H1 (cell line): ENCODE measurements at regions not wholly inside any gene's neighbourhood (a gene's known extent, or its start where the extent isn't known, plus 50 kb on each side); places are given as distances from the start of the nearest gene placed in this dataset.
A peak's percentile ranks its signal among the peaks of the same experiment; 100 is the strongest.

ENCODE experiments used
- CTCF ChIA-PET: fragments of 300-600 bp; sonication (Branson Sonifier 250); formaldehyde crosslinking; loops from one replicate; lab custom pipeline; 2021; ENCODE audit not compliant: partially characterized antibody; lab: Charles Lee
- POLR2A ChIA-PET: fragments of 300-600 bp; sonication (Branson Sonifier 250); formaldehyde crosslinking; loops from one replicate; lab custom pipeline; 2021; ENCODE audit warnings: inconsistent platforms; ENCODE audit not compliant: partially characterized antibody; lab: Charles Lee
- DNase-seq, 2 experiments: peaks; one replicate each; pipeline versions ENCODE4 v3.0.0 to v3.0.0-alpha.2; 2010 to 2022; ENCODE audit warnings: low spot score in 2 of 2, low read depth in 1 of 2, mixed read lengths in 1 of 2
- FAIRE-seq: peaks from 2 replicates; lab custom pipeline; 2011; peaks lifted over from hg19 to GRCh38; lab: Jason Lieb, UNC
- H2AFZ ChIP-seq: 2 replicates; pipeline ENCODE4 v1.8.1; 2012; ENCODE audit warnings: low read length, inconsistent platforms
- H2AK5ac ChIP-seq: 2 replicates; pipeline ENCODE4 v1.6.1; 2013; ENCODE audit warnings: low read depth, low read length
- H2BK120ac ChIP-seq: replicated peaks from 2 replicates; pipeline ENCODE3; 2013; ENCODE audit warnings: low read depth, low read length, inconsistent platforms
- H2BK12ac ChIP-seq: 2 replicates; pipeline ENCODE4 v1.6.1; 2013; ENCODE audit warnings: low read depth, low read length
- H2BK15ac ChIP-seq: 2 replicates; pipeline ENCODE4 v1.6.1; 2013; ENCODE audit warnings: low read length
- H2BK20ac ChIP-seq: 2 replicates; pipeline ENCODE4 v1.6.1; 2013; ENCODE audit warnings: low read length
- H2BK5ac ChIP-seq: 2 replicates; pipeline ENCODE4 v1.6.1; 2013; ENCODE audit warnings: low read depth, low read length
- H3K14ac ChIP-seq: 2 replicates; pipeline ENCODE4 v1.6.1; 2013; ENCODE audit warnings: inconsistent platforms; ENCODE audit not compliant: insufficient read length
- H3K18ac ChIP-seq: 2 replicates; pipeline ENCODE4 v1.6.1; 2013; ENCODE audit warnings: low read length; ENCODE audit errors: extremely low read depth
- H3K23ac ChIP-seq: 2 replicates; pipeline ENCODE4 v1.6.1; 2013; ENCODE audit warnings: inconsistent platforms; ENCODE audit not compliant: insufficient read length
- H3K23me2 ChIP-seq: 2 replicates; pipeline ENCODE4 v1.6.1; 2013; ENCODE audit warnings: low read depth, low read length
- H3K27ac ChIP-seq: 2 replicates; pipeline ENCODE4 v1.6.1; 2011; ENCODE audit warnings: low read depth, low read length, inconsistent platforms
- H3K27me3 ChIP-seq, 4 experiments: replicated peaks in 1 of 4; 1 replicate in 1 of 4; 2 replicates in 3 of 4; pipeline versions ENCODE4 v1.6.1 to v1.8.1; 2011 to 2013; ENCODE audit warnings: low read length in 3 of 4, mild to moderate bottlenecking in 3 of 4, inconsistent platforms in 2 of 4, mixed read lengths in 2 of 4, moderate library complexity in 1 of 4; ENCODE audit not compliant: control insufficient read depth in 3 of 4, insufficient read depth in 3 of 4; ENCODE audit errors: extremely low read depth in 1 of 4
- H3K36me3 ChIP-seq, 4 experiments: 2 replicates each; pipeline versions ENCODE4 v1.6.1 to v1.8.1; 2011 to 2013; ENCODE audit warnings: mild to moderate bottlenecking in 4 of 4, low read length in 3 of 4, moderate library complexity in 2 of 4, control low read depth in 1 of 4, inconsistent platforms in 1 of 4; ENCODE audit not compliant: insufficient read depth in 4 of 4, control insufficient read depth in 2 of 4
- H3K4ac ChIP-seq: replicated peaks from 2 replicates; pipeline ENCODE3; 2013; ENCODE audit warnings: low read length, low read depth, mixed read lengths, inconsistent platforms; ENCODE audit not compliant: insufficient read length
- H3K4me1 ChIP-seq, 4 experiments: replicated peaks in 1 of 4; 1 replicate in 1 of 4; 2 replicates in 3 of 4; pipeline versions ENCODE4 v1.6.1 to v1.8.1; 2011 to 2013; ENCODE audit warnings: low read length in 3 of 4, inconsistent platforms in 2 of 4, mixed read lengths in 1 of 4; ENCODE audit not compliant: insufficient read depth in 4 of 4, control insufficient read depth in 3 of 4
- H3K4me2 ChIP-seq, 2 experiments: 2 replicates each; pipeline versions ENCODE4 v1.6.1 to v1.8.1; 2011 to 2013; ENCODE audit warnings: low read depth in 2 of 2, low read length in 2 of 2, control low read depth in 1 of 2, inconsistent platforms in 1 of 2, mild to moderate bottlenecking in 1 of 2; ENCODE audit not compliant: insufficient read depth in 1 of 2
- H3K4me3 ChIP-seq, 4 experiments: fragments of 200-600, 300-600 bp in 1 of 4; sonication (generic), shearing (Covaris generic), sonication (Bioruptor Twin) in 1 of 4; 2 replicates each; pipeline versions ENCODE4 v1.5.1 to v1.8.1; 2011 to 2016; ENCODE audit warnings: low read length in 4 of 4, low read depth in 3 of 4, control low read depth in 2 of 4, inconsistent platforms in 2 of 4, mild to moderate bottlenecking in 2 of 4, mixed read lengths in 1 of 4, moderate library complexity in 1 of 4; ENCODE audit not compliant: insufficient read depth in 2 of 4; ENCODE audit errors: extremely low read depth in 1 of 4
- H3K56ac ChIP-seq: replicated peaks from 2 replicates; pipeline ENCODE3; 2013; ENCODE audit warnings: low read depth, mild to moderate bottlenecking, mixed read lengths, low read length, inconsistent platforms; ENCODE audit not compliant: insufficient read length
- H3K79me1 ChIP-seq: 2 replicates; pipeline ENCODE4 v1.6.1; 2013; ENCODE audit warnings: low read depth, low read length, control low read depth
- H3K79me2 ChIP-seq, 2 experiments: 2 replicates each; pipeline versions ENCODE4 v1.6.1 to v1.8.1; 2012 to 2013; ENCODE audit warnings: low read length in 2 of 2, mild to moderate bottlenecking in 2 of 2, inconsistent platforms in 1 of 2; ENCODE audit not compliant: insufficient read depth in 2 of 2, control insufficient read depth in 1 of 2
- H3K9ac ChIP-seq, 4 experiments: replicated peaks in 1 of 4; 1 replicate in 1 of 4; 2 replicates in 3 of 4; pipeline versions ENCODE4 v1.6.1 to v1.8.1; 2011 to 2013; ENCODE audit warnings: low read depth in 3 of 4, low read length in 3 of 4, control low read depth in 2 of 4, mild to moderate bottlenecking in 2 of 4, moderate library complexity in 2 of 4, inconsistent platforms in 1 of 4; ENCODE audit errors: extremely low read depth in 1 of 4
- H3K9me3 ChIP-seq, 2 experiments: 2 replicates each; pipeline versions ENCODE4 v1.6.1 to v1.8.1; 2012 to 2013; ENCODE audit warnings: mild to moderate bottlenecking in 2 of 2, moderate library complexity in 2 of 2, control low read depth in 1 of 2, inconsistent platforms in 1 of 2, low read depth in 1 of 2, low read length in 1 of 2, mixed read lengths in 1 of 2; ENCODE audit not compliant: insufficient read depth in 2 of 2
- H4K20me1 ChIP-seq, 2 experiments: replicated peaks in 1 of 2; 2 replicates each; pipeline versions ENCODE3 to v1.8.1; 2011 to 2013; ENCODE audit warnings: inconsistent platforms in 2 of 2, low read length in 2 of 2, mild to moderate bottlenecking in 1 of 2; ENCODE audit not compliant: insufficient read depth in 2 of 2, control insufficient read depth in 1 of 2
- H4K5ac ChIP-seq: 2 replicates; pipeline ENCODE4 v1.6.1; 2013; ENCODE audit warnings: low read length, low read depth, mixed read lengths, inconsistent platforms; ENCODE audit not compliant: insufficient read length
- H4K8ac ChIP-seq: 2 replicates; pipeline ENCODE4 v1.8.0; 2013; ENCODE audit warnings: mild to moderate bottlenecking, moderate library complexity, low read length, inconsistent platforms; ENCODE audit not compliant: insufficient read depth; ENCODE audit errors: extremely low read depth
- H4K91ac ChIP-seq: replicated peaks from 2 replicates; pipeline ENCODE3; 2013; ENCODE audit warnings: low read length, mixed read lengths, inconsistent platforms; ENCODE audit not compliant: insufficient read length
- CEBPB ChIP-seq: IDR thresholded peaks from 2 replicates; pipeline ENCODE4 v1.6.1; 2012; ENCODE audit warnings: low read depth, low read length
- EGR1 ChIP-seq: IDR thresholded peaks from 2 replicates; pipeline ENCODE4 v1.6.1; 2011; ENCODE audit warnings: low read depth, low read length, borderline replicate concordance
- WGBS, 2 experiments: shearing (Covaris generic) in 1 of 2; methylation state at CpG; one replicate each; pipeline versions ENCODE4 v1.1.6 to v1.1.7; 2013 to 2015; ENCODE audit warnings: low lambda C conversion rate in 2 of 2, mixed read lengths in 2 of 2, inconsistent platforms in 1 of 2, low coverage in 1 of 2, missing lambda C conversion rate in 1 of 2; ENCODE audit not compliant: insufficient replicate concordance in 2 of 2, insufficient coverage in 1 of 2, insufficient read length in 1 of 2; ENCODE audit errors: extremely low coverage in 1 of 2, missing lambda C conversion rate in 1 of 2; 5-methylcytosine and 5-hydroxymethylcytosine counted together

- Histone ChIP-seq H4K91ac (no peak overlapping the region), H3K56ac (no peak overlapping the region), H3K27me3 (no peaks in the 10 kb centered on the region), H3K9ac (no peak overlapping the region), H4K5ac (no peak overlapping the region), H3K4me3 (no peak overlapping the region), H2BK5ac (no peak overlapping the region), H3K23ac (no peak overlapping the region), H3K36me3 (no peaks in the 10 kb centered on the region; a peak in 1 of 8 replicates), H3K79me2 (no peaks in the 10 kb centered on the region), H2BK12ac (no peak overlapping the region), H3K4me2 (no peak overlapping the region), H3K27ac (no peak overlapping the region), H2BK15ac (no peak overlapping the region), H3K4ac (no peak overlapping the region), H2BK120ac (no peak overlapping the region), H3K4me1 (peaks cover 0 to 4% (median 2%) of the 10 kb centered on the region in 4 experiments; a peak in 2 of 7 replicates), H4K20me1 (no peaks in the 10 kb centered on the region), H3K79me1 (no peaks in the 10 kb centered on the region), H2AK5ac (no peak overlapping the region), H3K9me3 (no peaks in the 10 kb centered on the region), H3K18ac (no peak overlapping the region), H2AFZ (0 out of 2 replicates have a peak overlapping the region, but pooled peaks have one; percentile 29), H3K14ac (no peak overlapping the region), H4K8ac (no peak overlapping the region), H2BK20ac (no peak overlapping the region), H3K23me2 (no peaks in the 10 kb centered on the region; the same call in 1 of the 2 replicates)
- DNase-seq (no peak), FAIRE-seq (no peak)
- ChIA-PET CTCF (no interaction called here), POLR2A (no interaction called here)
- no peak for TF ChIP-seq EGR1
- TF ChIP-seq CEBPB: peak; percentile 26; the same call in 1 of the 2 replicates
- 90% methylated on average over 1 of the region's 1 CpG; no CpG with 5 or more reads in 1 of the 2 experiments for WGBS, 2 experiments
Measured at GRCh38 chr21:14632359-14632758, 86.2 kb upstream of the SAMSN1 start.
